Mesodermal cell (in vitro differentiated cells): ENCODE measurements at regions not wholly inside any gene's neighbourhood (a gene's known extent, or its start where the extent isn't known, plus 50 kb on each side); places are given as distances from the start of the nearest gene placed in this dataset.
A peak's percentile ranks its signal among the peaks of the same experiment; 100 is the strongest.

Source experiments
- H3K27ac ChIP-seq: 2 replicates; pipeline ENCODE4 v1.7.0; 2013; ENCODE audit warnings: mild to moderate bottlenecking, low read depth, low read length, moderate library complexity; ENCODE audit not compliant: severe bottlenecking
- H3K36me3 ChIP-seq: 2 replicates; pipeline ENCODE4 v1.7.1; 2013; ENCODE audit warnings: mild to moderate bottlenecking, low read length, moderate library complexity; ENCODE audit not compliant: control insufficient read depth, insufficient read depth
- H3K4me1 ChIP-seq: one replicate; pipeline ENCODE4 v1.7.1; 2013; ENCODE audit warnings: mild to moderate bottlenecking, low read length; ENCODE audit not compliant: insufficient read depth, control insufficient read depth, poor library complexity, severe bottlenecking
- H3K4me3 ChIP-seq: 2 replicates; pipeline ENCODE4 v1.7.0; 2013; ENCODE audit warnings: low read length, control low read depth, mild to moderate bottlenecking; ENCODE audit not compliant: insufficient read depth, poor library complexity, severe bottlenecking; ENCODE audit errors: extremely low read depth
- H3K9me3 ChIP-seq: 2 replicates; pipeline ENCODE4 v1.7.1; 2013; ENCODE audit warnings: mild to moderate bottlenecking, low read length, moderate library complexity; ENCODE audit not compliant: control insufficient read depth
- WGBS, 2 experiments: methylation state at CpG; one replicate each; pipeline ENCODE4 v1.1.5; 2013; ENCODE audit warnings: missing lambda C conversion rate in 2 of 2; ENCODE audit not compliant: insufficient coverage in 2 of 2; 5-methylcytosine and 5-hydroxymethylcytosine counted together

DNA sequence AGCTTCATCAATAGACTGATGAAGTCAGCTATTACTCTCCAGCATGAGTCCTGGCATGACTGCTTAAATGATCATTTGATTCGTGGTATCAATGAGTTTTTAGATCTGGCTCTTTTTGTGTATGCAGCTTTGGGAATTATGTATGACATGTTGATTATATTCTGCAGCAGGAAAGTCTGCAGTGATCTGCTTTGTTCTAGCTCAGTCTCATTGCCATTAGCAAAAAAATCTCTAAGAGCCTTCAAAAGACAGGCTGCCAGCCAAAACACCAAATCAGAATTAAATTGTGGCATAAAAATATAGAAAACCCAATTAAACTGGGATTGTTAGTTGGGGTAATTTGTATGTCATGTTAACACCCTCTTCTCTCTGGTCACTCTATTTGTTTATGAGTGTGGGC, 1021.0 kb upstream of the SEMA6D start:
- no peaks in the 10 kb centered on the region for H3K9me3 ChIP-seq
- WGBS, 2 experiments = 67% methylated on average over 1 of the region's 1 CpG; no CpG with 5 or more reads in 1 of the 2 experiments
- no peak overlapping the region for H3K4me3 ChIP-seq
- no peak overlapping the region for H3K27ac ChIP-seq
- no peaks in the 10 kb centered on the region for H3K4me1 ChIP-seq
- H3K36me3 ChIP-seq = no peaks in the 10 kb centered on the region

DNA sequence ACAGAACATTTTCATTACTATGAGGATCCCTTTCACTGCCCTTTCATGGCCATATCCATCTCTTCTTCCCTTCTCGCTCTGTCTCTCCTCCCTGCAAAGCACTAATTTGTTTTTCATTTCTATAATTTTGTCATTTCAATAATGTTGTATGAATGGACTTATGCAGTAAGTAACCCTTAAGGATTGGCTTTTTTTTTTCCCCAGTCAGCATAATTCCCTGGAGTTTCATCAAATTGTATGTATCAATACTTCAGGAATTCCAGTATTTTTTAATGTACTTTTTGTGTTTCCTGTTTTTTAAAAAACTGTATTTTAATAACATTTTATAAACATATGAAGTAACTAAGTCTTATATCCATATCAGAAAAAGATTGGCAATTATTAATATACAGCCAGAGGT, 1016.0 kb upstream of the SEMA6D start:
- Histone ChIP-seq H3K36me3 (no peaks in the 10 kb centered on the region), H3K4me3 (no peak overlapping the region), H3K4me1 (no peaks in the 10 kb centered on the region), H3K9me3 (no peaks in the 10 kb centered on the region), H3K27ac (no peak overlapping the region)
- no CpG with 5 or more reads among the region's 1 CpG for WGBS, 2 experiments

GRCh38 chr15:46701896-46702295, 1015.4 kb upstream of the SEMA6D start:
- Histone ChIP-seq H3K4me3 (no peak overlapping the region), H3K27ac (no peak overlapping the region), H3K4me1 (no peaks in the 10 kb centered on the region), H3K36me3 (no peaks in the 10 kb centered on the region), H3K9me3 (no peaks in the 10 kb centered on the region)
- 83 to 100% methylated on average over 1 to 2 of the region's 4 CpGs for WGBS, 2 experiments

DNA sequence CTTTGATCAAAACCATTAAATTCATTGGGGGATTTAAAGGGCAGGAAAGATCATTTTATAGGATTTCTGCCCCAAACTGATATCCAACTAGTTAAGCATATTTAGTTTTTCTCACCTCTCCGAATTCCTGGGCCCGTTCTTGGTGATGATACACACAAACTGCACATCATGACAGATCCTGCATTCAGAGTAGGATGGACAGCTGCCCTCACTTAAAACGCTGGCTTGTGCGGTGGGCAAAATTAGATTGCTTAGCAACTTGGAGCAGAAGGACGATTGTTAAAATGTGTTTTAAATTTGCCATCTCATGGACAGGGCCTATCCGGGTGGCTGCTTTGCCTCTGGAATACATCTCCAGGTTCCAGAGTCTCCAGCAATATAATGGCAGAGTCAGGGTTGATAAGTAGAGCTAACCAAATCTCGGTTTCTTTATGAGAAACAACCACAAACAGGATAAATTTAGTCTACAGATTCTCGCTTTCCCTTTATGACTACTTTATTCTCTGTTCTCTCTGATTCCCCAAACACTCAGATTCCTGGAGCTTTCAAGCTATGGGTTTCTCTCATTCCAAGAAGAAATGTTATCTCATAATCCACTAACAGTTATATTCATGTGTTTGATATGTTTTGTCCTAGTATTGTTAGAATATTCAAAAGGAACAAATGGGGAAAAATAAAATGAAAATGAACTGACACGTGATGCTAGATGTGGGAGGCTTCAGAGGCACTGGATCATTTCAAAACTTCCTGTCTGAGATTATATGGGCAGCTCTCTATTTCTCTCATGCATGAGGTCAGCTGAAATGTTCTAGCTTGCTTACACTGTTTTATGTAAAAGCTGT, 1014.1 kb upstream of the SEMA6D start:
- Histone ChIP-seq H3K4me1 (no peaks in the 10 kb centered on the region), H3K9me3 (no peaks in the 10 kb centered on the region), H3K36me3 (no peaks in the 10 kb centered on the region), H3K27ac (no peak overlapping the region), H3K4me3 (no peak overlapping the region)
- WGBS, 2 experiments = 82 to 95% methylated on average over 7 to 8 of the region's 9 CpGs

- H3K27ac ChIP-seq = no peak overlapping the region
- H3K36me3 ChIP-seq = no peaks in the 10 kb centered on the region
- no peaks in the 10 kb centered on the region for H3K9me3 ChIP-seq
- WGBS, 2 experiments = 100% methylated on average over 1 of the region's 2 CpGs
- no peak overlapping the region for H3K4me3 ChIP-seq
- no peaks in the 10 kb centered on the region for H3K4me1 ChIP-seq
Measured at GRCh38 chr15:46703871-46704637, 1013.3 kb upstream of the SEMA6D start.

DNA sequence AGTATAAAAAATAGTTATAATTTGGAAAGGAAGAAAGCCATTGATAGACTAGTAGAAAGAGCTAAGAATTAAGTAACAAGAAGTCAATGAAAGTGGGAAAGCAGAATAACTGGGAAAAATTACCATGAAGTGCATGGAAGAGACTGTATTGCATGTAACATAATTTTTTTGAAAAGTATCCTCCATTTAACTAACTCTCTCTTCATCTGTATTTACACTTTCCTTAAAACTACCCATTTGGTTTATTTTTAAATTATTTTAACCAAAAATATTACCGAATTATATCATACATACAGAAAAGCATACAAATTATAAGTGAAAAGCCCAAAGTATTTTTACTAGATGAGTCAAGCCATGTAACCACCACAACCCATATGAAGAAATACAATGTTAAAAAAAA, 1009.9 kb upstream of the SEMA6D start:
- Histone ChIP-seq H3K9me3 (no peaks in the 10 kb centered on the region), H3K36me3 (no peaks in the 10 kb centered on the region), H3K4me1 (no peaks in the 10 kb centered on the region), H3K27ac (no peak overlapping the region), H3K4me3 (no peak overlapping the region)
- WGBS, 2 experiments = no CpG with 5 or more reads among the region's 1 CpG

- Histone ChIP-seq H3K27ac (no peak overlapping the region), H3K4me3 (no peak overlapping the region), H3K4me1 (no peaks in the 10 kb centered on the region), H3K9me3 (no peaks in the 10 kb centered on the region), H3K36me3 (no peaks in the 10 kb centered on the region)
- WGBS, 2 experiments = 85 to 89% methylated on average over 3 of the region's 3 CpGs
Measured at GRCh38 chr15:46708226-46708625, 1009.1 kb upstream of the SEMA6D start.

- Histone ChIP-seq H3K4me3 (no peak overlapping the region), H3K4me1 (no peaks in the 10 kb centered on the region), H3K27ac (no peak overlapping the region), H3K36me3 (no peaks in the 10 kb centered on the region), H3K9me3 (no peaks in the 10 kb centered on the region)
Measured at GRCh38 chr15:46709460-46710083, 1007.7 kb upstream of the SEMA6D start.

- WGBS, 2 experiments = 81 to 92% methylated on average over 6 of the region's 6 CpGs
- Histone ChIP-seq H3K9me3 (no peaks in the 10 kb centered on the region), H3K27ac (no peak overlapping the region), H3K36me3 (no peaks in the 10 kb centered on the region), H3K4me1 (no peaks in the 10 kb centered on the region), H3K4me3 (no peak overlapping the region)
Measured at GRCh38 chr15:46710401-46710960, 1006.8 kb upstream of the SEMA6D start.

GRCh38 chr15:46713045-46713444, 1004.3 kb upstream of the SEMA6D start:
- H3K4me1 ChIP-seq = no peaks in the 10 kb centered on the region
- WGBS, 2 experiments = 67 to 80% methylated on average over 1 of the region's 2 CpGs
- no peaks in the 10 kb centered on the region for H3K9me3 ChIP-seq
- H3K27ac ChIP-seq = peak overlapping the region; percentile 12
- H3K36me3 ChIP-seq = no peaks in the 10 kb centered on the region
- H3K4me3 ChIP-seq = no peak overlapping the region
